Epithelial cell of proximal tubule (primary cell): ENCODE measurements at regions not wholly inside any gene's neighbourhood (a gene's known extent, or its start where the extent isn't known, plus 50 kb on each side); places are given as distances from the start of the nearest gene placed in this dataset.
A peak's percentile ranks its signal among the peaks of the same experiment; 100 is the strongest.

Source experiments
- DNase-seq: peaks from one replicate; pipeline ENCODE4 v3.0.0-alpha.2; 2011; ENCODE audit warnings: low read depth
- H3K4me3 ChIP-seq: 2 replicates; pipeline ENCODE4 v1.5.1; 2011; ENCODE audit warnings: low read depth, mild to moderate bottlenecking, low read length
- TF ChIP-seq, protein P1 (sequence below): conservative IDR thresholded peaks from 2 replicates; pipeline ENCODE4 v1.5.1; 2012; ENCODE audit warnings: low read depth, mild to moderate bottlenecking, low read length

- no peak overlapping the region for H3K4me3 ChIP-seq
- no peak for DNase-seq
- TF ChIP-seq, protein P1, sequence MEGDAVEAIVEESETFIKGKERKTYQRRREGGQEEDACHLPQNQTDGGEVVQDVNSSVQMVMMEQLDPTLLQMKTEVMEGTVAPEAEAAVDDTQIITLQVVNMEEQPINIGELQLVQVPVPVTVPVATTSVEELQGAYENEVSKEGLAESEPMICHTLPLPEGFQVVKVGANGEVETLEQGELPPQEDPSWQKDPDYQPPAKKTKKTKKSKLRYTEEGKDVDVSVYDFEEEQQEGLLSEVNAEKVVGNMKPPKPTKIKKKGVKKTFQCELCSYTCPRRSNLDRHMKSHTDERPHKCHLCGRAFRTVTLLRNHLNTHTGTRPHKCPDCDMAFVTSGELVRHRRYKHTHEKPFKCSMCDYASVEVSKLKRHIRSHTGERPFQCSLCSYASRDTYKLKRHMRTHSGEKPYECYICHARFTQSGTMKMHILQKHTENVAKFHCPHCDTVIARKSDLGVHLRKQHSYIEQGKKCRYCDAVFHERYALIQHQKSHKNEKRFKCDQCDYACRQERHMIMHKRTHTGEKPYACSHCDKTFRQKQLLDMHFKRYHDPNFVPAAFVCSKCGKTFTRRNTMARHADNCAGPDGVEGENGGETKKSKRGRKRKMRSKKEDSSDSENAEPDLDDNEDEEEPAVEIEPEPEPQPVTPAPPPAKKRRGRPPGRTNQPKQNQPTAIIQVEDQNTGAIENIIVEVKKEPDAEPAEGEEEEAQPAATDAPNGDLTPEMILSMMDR: no peak
Observed at GRCh38 chr21:22758478-22758877, 1760.3 kb downstream of the NCAM2 start.

- TF ChIP-seq, protein P1: no peak
- no peak overlapping the region for H3K4me3 ChIP-seq
- DNase-seq: no peak
Observed at GRCh38 chr21:22762463-22762862, 1764.3 kb downstream of the NCAM2 start.

DNA sequence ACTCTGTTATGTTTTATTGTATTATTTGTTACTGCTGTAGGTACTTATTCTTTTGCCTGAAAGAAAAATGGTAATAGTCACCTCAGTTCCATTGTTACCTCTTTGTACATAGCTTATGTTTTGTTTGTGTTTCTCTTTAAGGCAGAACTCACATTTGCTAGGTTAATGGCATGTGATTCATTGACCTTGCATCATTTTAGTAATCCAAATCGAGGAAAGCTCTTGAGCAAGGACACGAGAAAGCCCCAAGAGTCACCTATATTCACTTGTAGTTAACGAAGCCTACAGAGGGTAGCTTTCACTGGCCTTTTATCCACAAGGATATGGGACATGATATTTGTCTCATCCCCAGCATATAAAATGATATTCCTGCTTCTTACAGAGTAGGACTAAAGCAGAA, 1765.2 kb downstream of the NCAM2 start:
- TF ChIP-seq, protein P1: no peak
- no peak for DNase-seq
- H3K4me3 ChIP-seq: no peak overlapping the region

DNA sequence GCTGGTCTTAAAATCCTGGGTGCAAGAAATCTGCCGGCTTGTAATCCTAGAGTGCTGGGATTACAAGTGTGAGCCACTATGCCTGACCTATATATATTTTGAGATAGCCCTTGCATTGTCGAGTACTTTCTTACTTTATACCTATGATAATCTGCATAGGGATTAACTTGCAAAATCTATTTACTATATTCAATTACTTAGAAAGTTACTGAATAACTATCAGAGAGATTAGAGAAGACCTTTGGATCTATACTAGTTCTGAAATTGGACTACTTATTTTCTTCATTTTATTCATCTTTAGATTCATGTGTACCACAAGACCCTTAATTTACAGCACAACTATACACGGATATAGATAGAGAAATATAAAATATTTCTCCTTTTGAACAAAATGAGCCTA, 1766.0 kb downstream of the NCAM2 start:
- TF ChIP-seq, protein P1: no peak
- DNase-seq: no peak
- no peak overlapping the region for H3K4me3 ChIP-seq

GRCh38 chr21:22791376-22791775, 1793.2 kb downstream of the NCAM2 start:
- no peak overlapping the region for H3K4me3 ChIP-seq
- TF ChIP-seq, protein P1: no peak
- no peak for DNase-seq

GRCh38 chr21:22791986-22792560, 1793.9 kb downstream of the NCAM2 start:
- TF ChIP-seq, protein P1: peak; percentile 70
- no peak for DNase-seq
- H3K4me3 ChIP-seq: no peak overlapping the region

GRCh38 chr21:22795091-22795490, 1796.9 kb downstream of the NCAM2 start:
- DNase-seq: no peak
- TF ChIP-seq, protein P1: no peak
- no peak overlapping the region for H3K4me3 ChIP-seq
